ENCODE measurements at regions not wholly inside any gene's neighbourhood (a gene's known extent, or its start where the extent isn't known, plus 50 kb on each side); places are given as distances from the start of the nearest gene placed in this dataset.
A peak's percentile ranks its signal among the peaks of the same experiment; 100 is the strongest.

DNA sequence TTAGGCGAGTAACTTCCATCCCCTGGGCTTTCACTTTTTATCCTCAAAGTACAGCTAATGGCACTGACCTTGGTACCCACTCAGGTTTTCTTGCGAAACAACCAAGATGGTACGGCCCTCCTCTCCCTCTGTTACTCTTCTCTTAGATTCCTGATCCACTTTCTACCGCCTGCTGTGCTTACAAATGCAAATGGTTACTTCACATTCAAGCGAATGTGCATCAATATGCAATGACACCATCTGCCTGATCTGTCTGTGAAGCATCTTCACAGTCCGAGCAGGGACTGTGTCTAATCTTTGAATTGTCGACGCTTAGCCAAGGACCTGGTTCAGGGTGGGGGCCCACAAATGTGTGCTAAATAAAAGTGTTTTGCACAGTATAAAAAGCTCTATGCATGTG lies 112.2 kb downstream of the TRIB2 start:
- no peak for DNase-seq (ENCODE audit: low read depth)

- no peak for DNase-seq (ENCODE audit: low read depth)
Measured at GRCh38 chr2:12831016-12831415, 114.3 kb downstream of the TRIB2 start.

DNA sequence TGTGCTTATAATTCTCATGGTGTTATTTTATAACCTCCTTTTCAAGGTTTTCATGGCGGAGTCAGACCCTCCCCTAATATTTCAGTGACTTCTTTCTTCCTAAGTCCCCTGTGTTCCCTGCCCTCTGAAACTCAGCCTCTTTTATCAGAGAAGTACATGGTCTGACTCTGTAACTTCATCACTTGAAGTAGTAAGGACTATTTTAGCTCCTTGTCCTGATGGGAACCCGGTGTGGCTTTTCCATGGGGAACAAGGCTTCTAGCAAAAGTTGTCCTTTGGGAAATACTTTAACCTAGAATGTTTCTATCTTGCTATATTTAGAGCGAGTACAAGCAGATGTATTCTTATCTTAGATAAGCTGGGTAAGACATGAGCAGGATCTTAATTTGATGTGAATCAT lies 117.5 kb downstream of the TRIB2 start:
- no peak for DNase-seq (ENCODE audit: low read depth)

DNA sequence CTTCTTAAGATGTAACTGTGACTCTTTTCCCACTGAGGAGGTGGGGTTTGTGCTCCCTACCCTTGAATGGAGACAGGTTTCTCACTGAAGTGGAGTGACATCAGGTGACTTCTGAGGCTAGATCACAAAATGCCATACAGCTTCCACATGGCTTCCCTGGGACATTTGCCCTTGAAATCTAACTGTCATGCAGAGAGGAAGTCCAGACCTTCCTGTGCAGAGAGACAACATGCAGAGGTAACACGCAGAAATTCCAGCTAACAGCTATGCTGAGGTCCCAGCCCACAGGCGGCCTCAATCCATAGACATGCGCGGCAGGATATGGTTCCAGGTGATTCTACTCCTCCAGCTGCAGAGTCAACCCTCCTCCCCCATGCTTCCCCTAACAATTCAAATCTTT lies 119.0 kb downstream of the TRIB2 start:
- no peak for DNase-seq (ENCODE audit: low read depth)

DNA sequence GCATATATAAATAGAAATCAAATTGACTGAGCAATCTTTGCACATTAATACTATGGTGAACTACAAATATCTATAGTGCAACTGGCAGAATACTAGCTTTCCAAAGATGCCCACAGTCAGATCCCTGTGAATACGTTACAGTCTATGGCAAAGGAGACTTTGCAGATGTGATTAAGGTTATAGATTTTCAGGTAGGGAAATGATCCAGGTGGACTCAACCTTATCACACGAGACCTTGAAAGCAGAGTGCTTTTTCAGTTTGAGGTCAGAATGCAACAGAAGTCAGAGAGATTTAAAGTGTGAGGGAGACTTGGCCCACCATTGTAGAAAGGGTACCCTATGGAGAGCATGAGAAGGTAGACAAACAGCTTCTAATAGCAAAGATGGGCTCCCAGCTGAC lies 122.6 kb downstream of the TRIB2 start:
- DNase-seq (ENCODE audit: low read depth), result no peak

DNA sequence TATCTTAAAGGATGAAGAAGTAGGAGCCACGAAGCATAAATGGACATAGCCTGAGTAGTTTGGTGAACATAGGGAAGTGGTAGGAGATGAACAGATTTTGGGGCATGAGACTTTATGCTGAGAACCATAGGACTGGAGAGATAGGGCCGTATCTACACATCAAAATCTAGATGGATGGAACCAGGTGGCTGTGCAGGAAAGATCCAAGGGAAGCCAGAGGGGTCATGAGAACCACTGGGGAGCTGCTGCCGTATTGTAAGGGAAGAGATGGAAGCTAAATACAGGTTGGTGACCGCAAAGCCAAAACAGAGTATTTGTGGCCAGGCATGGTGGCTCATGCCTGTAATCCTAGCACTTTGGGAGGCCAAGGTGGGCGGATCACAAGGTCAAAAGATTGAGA lies 124.3 kb downstream of the TRIB2 start:
- no peak for DNase-seq (ENCODE audit: low read depth)

GRCh38 chr2:12842917-12843316 lies 126.2 kb downstream of the TRIB2 start:
- no peak for DNase-seq (ENCODE audit: low read depth)

- no peak for DNase-seq (ENCODE audit: low read depth)
Measured at GRCh38 chr2:12844511-12844910, 127.8 kb downstream of the TRIB2 start.

- DNase-seq (ENCODE audit: low read depth), result no peak
Measured at GRCh38 chr2:12847694-12848575, 131.2 kb downstream of the TRIB2 start.

- DNase-seq (ENCODE audit: low read depth), result no peak
Measured at GRCh38 chr2:12852135-12852534, 135.4 kb downstream of the TRIB2 start.

DNA sequence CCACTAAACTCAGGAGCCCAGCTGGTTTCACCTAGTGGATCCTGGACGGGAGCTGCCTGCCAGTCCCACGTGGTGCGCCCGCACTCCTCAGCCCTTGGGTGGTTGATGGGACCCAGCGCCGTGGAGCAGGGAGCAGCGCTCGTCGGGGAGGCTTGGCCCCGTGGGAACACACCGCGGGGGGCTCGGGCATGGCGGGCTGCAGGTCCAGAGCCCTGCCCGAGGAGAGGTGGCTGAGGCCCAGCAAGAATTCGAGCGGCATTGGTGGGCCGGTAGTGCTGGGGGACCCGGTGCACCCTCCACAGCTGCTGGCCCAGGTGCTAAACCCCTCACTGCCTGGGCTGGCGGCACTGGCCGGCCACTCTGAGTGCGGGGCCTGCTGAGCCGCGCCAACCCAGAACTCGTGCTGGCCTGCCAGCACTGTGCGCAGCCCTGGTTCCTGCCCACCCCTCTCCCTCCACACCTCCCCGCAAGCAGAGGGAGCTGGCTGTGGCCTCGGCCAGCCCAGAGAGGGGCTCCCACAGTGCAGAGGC lies 137.3 kb downstream of the TRIB2 start:
- no peak for DNase-seq (ENCODE audit: low read depth)

GRCh38 chr2:12855508-12855907 lies 138.8 kb downstream of the TRIB2 start:
- no peak for DNase-seq (ENCODE audit: low read depth)

DNA sequence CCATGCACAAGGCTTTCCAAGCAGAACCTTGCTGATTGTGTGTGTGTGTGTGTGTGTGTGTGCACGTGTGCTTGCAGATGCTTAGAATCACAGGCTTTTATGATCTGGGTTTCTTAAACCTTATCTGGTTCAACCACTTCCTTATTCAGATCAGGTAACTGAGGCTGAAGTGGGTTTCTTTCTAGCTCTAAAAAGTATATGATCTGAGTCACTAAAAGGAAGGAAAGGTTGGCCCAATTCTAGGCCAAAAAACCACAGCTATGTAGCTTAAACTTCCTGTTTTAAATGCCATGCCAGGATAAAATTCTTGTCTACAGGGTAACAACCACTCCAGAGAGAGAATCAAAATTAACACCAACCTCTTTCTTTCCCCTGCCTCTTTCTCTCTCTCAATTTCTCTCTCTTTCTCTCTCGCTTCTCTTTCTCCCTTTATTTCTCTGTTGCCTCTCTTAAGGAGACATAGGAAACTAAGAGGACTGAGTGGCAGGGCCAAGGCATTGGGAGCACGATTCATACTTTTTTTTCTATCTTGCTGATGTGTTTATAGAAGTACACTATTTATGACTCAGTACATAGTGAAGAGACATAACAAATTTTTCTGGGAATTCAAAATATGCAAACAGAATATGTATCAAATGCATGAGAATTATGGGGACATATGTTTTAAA lies 140.3 kb downstream of the TRIB2 start:
- DNase-seq (ENCODE audit: low read depth), result peak; percentile 97

GRCh38 chr2:12857891-12858290 lies 141.2 kb downstream of the TRIB2 start:
- DNase-seq (ENCODE audit: low read depth), result no peak

GRCh38 chr2:12858786-12859185 lies 142.1 kb downstream of the TRIB2 start:
- no peak for DNase-seq (ENCODE audit: low read depth)

- no peak for DNase-seq (ENCODE audit: low read depth)
Measured at GRCh38 chr2:12861344-12861930, 144.7 kb downstream of the TRIB2 start.

DNA sequence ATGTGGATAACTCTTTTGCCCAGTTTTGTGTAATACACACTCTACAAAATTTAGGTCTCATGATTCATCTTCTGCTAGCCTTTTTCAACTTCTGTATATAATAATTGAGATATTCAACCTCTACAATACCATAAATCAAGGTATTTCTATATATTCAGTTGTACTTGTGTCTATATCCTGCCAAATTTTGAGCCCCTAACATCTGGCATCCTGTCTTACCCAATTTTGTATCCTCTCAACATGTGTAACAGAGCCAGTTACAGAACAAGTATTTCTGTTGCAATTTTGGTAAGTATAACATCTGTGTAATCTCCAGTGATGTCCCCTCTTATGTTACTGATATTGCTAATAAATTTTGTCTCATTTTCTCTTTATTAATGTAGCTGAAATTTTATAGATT lies 145.8 kb downstream of the TRIB2 start:
- no peak for DNase-seq (ENCODE audit: low read depth)

- no peak for DNase-seq (ENCODE audit: low read depth)
Measured at GRCh38 chr2:12863937-12864336, 147.2 kb downstream of the TRIB2 start.

DNA sequence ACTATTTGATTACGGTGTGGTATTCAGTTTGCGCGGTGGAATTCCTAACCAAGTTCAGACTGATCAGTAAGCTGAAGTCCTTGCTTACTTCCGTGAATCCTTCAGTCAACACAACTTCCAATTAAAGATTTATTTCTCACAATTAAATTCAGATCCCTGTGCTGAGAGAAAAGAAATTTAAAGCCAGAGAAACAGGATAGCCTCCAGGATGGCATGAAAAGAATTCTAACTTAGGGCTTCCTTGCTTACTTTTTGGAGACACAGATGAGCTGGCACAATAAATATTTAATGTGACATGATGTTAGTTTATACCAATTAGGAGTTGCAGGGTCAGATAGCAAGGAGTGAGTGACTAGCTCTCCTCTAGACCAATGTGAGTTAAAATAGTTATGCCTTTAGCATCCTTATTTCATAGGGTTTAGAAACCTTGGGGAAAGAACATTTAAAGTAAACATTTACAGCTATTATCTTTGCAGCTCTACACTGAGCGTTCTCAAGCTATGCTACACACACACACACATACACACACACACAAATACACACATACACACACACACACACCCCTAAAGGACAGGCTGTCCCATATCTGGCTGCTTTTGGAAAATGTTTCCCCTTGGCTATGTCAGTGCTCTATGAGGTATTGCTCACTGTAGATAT lies 151.0 kb downstream of the TRIB2 start:
- no peak for DNase-seq (ENCODE audit: low read depth)

DNA sequence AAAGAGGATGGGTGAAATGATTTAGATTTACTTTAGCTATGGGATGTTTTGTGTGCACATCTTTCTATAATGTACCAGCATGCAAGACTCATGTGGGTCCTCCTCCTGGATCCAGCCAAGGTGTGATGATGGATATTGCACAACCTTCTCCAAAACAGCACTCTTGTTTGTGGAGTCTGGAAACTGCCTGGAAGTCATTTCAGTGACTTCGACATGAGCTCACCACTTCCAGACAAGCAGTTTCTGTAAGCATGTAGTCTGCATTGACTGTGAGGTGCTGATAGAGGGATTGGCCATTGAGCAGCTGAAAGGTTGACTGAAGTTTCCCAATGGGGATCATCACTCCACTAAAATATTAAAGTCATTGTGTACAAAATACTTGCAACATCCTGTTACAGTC lies 154.0 kb downstream of the TRIB2 start:
- DNase-seq (ENCODE audit: low read depth), result no peak

GRCh38 chr2:12871694-12872315 lies 155.1 kb downstream of the TRIB2 start:
- DNase-seq (ENCODE audit: low read depth), result no peak

DNA sequence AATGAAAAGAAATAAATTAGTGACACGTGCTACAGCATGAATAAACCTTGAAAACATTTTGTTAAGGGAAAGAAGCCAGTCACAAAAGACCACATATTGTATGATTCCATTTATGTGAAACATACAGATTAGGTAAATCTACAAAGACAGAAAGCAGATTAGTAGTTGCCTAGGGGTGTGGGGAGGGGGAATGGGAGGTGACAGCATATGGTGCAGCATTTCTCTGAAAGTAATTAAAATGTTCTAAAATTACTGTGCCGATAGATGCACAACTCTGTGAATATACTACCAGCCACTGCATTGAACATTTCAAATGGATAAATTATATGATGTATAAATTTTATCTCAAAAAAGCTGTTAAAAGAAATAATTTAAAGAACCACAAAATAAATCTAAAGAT lies 161.0 kb downstream of the TRIB2 start:
- DNase-seq (ENCODE audit: low read depth), result no peak

Data from HS-27A (cell line).